GM12864 (cell line): ENCODE measurements at regions not wholly inside any gene's neighbourhood (a gene's known extent, or its start where the extent isn't known, plus 50 kb on each side); places are given as distances from the start of the nearest gene placed in this dataset.
A peak's percentile ranks its signal among the peaks of the same experiment; 100 is the strongest.

Experiments
- DNase-seq: peaks from one replicate; pipeline ENCODE4 v3.0.0-alpha.2; 2011; ENCODE audit warnings: low read depth
- H3K4me3 ChIP-seq: 2 replicates; pipeline ENCODE4 v1.5.1; 2011; ENCODE audit warnings: mild to moderate bottlenecking, low read depth, low read length, control low read depth
- TF ChIP-seq, protein P1 (sequence below): IDR thresholded peaks from 2 replicates; pipeline ENCODE4 v1.5.1; 2011; ENCODE audit warnings: low read depth, mild to moderate bottlenecking, moderate library complexity, low read length, control low read depth, inconsistent platforms; ENCODE audit errors: missing control alignments

DNA sequence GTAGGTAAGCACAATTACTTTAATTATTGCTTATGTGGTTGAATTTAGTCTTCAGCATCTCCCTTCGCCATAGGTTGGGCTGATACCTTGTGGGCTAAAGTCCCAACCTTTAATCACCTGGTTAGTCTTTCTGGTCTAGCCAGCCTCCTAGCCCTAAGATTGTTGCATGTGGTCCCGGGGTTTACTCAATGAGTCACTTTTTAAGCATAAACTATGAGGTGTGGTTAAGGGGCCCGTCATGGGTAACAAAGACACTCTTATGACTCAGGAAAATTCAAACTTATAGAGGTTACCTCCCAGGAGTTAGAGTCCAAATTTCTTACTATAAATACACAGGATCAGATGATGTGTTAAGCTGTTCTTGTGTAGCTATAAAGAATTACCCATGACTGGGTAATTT, 841.6 kb downstream of the TRIB2 start:
- no peak for DNase-seq
- no peak overlapping the region for H3K4me3 ChIP-seq
- TF ChIP-seq, protein P1, sequence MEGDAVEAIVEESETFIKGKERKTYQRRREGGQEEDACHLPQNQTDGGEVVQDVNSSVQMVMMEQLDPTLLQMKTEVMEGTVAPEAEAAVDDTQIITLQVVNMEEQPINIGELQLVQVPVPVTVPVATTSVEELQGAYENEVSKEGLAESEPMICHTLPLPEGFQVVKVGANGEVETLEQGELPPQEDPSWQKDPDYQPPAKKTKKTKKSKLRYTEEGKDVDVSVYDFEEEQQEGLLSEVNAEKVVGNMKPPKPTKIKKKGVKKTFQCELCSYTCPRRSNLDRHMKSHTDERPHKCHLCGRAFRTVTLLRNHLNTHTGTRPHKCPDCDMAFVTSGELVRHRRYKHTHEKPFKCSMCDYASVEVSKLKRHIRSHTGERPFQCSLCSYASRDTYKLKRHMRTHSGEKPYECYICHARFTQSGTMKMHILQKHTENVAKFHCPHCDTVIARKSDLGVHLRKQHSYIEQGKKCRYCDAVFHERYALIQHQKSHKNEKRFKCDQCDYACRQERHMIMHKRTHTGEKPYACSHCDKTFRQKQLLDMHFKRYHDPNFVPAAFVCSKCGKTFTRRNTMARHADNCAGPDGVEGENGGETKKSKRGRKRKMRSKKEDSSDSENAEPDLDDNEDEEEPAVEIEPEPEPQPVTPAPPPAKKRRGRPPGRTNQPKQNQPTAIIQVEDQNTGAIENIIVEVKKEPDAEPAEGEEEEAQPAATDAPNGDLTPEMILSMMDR = no peak

DNA sequence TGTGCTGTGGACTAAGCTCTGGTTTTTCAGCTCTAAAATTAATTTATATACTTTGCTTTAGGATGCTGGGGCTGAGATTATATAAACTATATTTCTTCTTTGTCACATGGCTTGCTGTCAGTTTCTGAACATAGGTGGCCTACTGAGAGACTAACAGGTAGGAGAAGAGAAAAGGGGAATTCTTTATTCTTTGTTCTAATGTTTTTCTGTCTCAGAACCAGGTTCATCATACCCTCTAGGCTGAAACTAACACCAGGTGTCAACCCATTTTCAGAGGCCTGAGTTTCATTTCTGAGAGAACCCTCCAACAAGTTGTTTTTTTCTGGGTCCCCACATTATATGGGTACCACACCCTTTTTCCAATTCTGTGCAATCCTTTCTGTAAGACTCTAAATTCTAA, 843.6 kb downstream of the TRIB2 start:
- DNase-seq = peak; percentile 30

DNA sequence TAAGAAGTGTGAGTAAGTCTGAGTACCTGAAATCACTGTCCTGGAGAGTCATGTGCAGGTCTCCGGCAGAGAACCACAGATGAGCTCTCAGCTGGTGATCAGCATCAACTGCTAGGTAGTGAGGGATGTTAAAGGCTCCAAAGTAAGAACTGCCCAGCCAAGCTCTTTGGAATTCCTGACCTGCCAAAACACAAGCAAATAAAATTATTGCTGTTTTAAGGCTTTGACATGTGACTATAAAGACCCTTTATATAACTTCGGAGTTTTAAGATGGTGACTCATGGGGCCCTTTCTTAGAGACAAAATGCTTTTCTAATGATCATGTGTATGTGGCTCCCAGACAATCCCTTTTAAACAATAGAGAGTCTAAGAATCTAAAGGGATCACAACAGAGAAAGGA, 855.7 kb downstream of the TRIB2 start:
- TF ChIP-seq, protein P1 = no peak
- no peak for DNase-seq
- no peak overlapping the region for H3K4me3 ChIP-seq

More for the DNA sequence above, 843.6 kb downstream of the TRIB2 start:
- H3K4me3 ChIP-seq = no peak overlapping the region
- TF ChIP-seq, protein P1 = no peak

DNA sequence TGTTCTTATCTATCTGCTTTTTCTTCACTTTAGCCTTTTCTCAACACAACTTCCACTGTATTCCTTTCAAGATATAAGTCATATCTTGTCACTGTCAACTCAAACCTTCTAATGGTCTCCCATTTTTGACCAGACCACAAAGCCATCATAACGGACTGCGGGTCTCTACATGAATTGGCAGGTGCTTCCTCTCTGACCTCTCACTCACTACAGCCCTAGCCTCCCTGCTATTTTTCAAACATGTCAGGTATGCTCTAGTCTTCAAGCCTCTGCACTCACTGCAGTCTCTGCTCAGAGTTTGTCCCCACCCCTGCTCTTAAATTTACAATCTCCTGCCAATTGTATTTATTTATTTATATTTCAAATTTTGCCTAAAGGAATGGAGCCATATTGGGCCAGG, 858.1 kb downstream of the TRIB2 start:
- DNase-seq = no peak
- H3K4me3 ChIP-seq = no peak overlapping the region
- TF ChIP-seq, protein P1 = no peak

DNA sequence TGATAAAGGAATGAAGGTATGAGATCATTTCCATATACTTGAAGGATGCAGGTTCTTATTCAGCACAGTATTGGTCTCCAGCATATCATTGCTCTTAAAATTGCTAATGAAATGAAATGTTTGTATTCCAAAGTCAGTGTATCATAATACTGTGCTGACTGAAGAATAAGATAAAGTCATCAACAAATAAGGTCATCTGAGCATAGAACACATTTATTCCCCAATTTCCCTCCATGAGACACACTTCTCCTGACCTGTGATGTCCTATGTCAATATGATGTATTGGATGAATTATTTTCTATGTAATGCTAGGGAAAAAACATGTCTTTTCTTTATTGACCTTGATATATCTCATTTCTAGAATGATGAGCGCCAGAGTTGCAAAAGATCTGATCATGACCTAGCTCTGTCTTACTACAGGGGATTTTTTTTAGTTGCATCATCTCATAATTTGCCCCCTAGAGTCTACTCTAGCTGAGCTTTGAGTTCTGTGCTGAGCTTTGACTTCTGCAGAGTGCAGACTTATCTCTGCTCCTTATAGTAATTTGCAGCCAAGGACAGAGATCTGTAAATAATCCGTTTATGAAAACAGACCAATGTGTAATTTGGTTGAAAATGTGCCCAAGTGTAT, 859.8 kb downstream of the TRIB2 start:
- DNase-seq = no peak
- TF ChIP-seq, protein P1 = no peak
- H3K4me3 ChIP-seq = no peak overlapping the region

DNA sequence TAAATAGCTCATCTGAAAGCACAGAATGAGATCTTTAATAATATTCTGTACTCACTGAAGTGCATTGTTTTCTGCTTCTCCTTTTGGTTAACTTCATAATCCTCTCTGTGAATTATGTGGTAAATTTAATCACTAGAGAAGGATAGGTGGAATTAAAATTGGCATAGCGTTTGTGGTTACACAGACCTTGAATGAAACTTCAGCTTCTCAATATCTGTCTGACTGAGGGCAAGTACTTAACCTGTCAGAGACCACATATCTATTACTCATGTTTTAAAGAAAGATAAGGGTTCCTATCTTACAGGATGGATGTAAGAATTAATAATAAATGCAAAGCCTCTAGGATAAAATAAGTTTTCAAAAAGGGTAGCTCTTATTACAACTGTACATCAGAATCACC, 861.8 kb downstream of the TRIB2 start:
- TF ChIP-seq, protein P1 = no peak
- no peak overlapping the region for H3K4me3 ChIP-seq
- no peak for DNase-seq

DNA sequence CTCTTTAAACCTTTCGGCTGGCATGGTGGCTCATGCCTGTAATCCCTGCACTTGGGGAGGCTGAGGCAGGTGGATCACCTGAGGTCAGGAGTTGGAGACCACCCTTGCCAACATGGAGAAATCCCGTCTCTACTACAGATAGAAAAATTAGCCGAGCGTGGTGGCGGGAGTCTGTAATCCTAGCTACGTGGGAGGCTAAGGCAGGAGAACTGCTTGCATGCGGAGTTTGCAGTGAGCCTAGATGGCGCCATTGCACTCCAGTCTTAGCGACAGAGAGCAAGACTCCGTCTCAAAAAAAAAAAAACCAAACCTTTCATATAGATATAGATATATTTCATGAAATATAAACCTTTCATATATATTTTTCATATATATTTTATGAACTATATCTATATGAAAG, 864.7 kb downstream of the TRIB2 start:
- DNase-seq = no peak
- no peak overlapping the region for H3K4me3 ChIP-seq
- TF ChIP-seq, protein P1 = no peak
